Panc1 (cell line): ENCODE measurements at regions not wholly inside any gene's neighbourhood (a gene's known extent, or its start where the extent isn't known, plus 50 kb on each side); places are given as distances from the start of the nearest gene placed in this dataset.

Source experiments
- ATAC-seq: fragments of 200-7000 bp; cut with Tn5 transposase; 2 replicates; pipeline ENCODE4 v1.9.1; 2020; ENCODE audit warnings: mild to moderate bottlenecking, moderate library complexity
- BruUV-seq: library from RNA; stranded (reverse); fragments of 400-500 nt; replicated peaks from 2 replicates; lab custom pipeline; 2021; lab: Mats Ljungman, UMichigan
- CTCF ChIA-PET: fragments of 300-600 bp; sonication (Branson Sonifier 250); formaldehyde crosslinking; loops from one replicate; lab custom pipeline; 2022; ENCODE audit warnings: antibody characterized with exemption; lab: Charles Lee
- POLR2A ChIA-PET: fragments of 300-600 bp; sonication (Branson Sonifier 250); formaldehyde crosslinking; loops from one replicate; lab custom pipeline; 2022; ENCODE audit warnings: antibody characterized with exemption; lab: Charles Lee
- DNase-seq: peaks from one replicate; pipeline ENCODE4 v3.0.0-alpha.2; 2010; ENCODE audit warnings: low read depth, low spot score
- H3K27ac ChIP-seq: 2 replicates; pipeline ENCODE4 v1.5.1; 2011; ENCODE audit warnings: mild to moderate bottlenecking, low read length, inconsistent platforms
- H3K27me3 ChIP-seq: fragments of 200-500 bp; sonication (Bioruptor generic); 2 replicates; pipeline ENCODE4 v1.6.0; 2014; ENCODE audit warnings: low read length, inconsistent platforms; ENCODE audit not compliant: control insufficient read depth, insufficient read depth
- H3K36me3 ChIP-seq: fragments of 200-500 bp; sonication (Bioruptor generic); 2 replicates; pipeline ENCODE4 v1.5.1; 2014; ENCODE audit warnings: inconsistent platforms, mild to moderate bottlenecking, low read length, moderate library complexity; ENCODE audit not compliant: control insufficient read depth, insufficient read depth
- H3K4me1 ChIP-seq: 2 replicates; pipeline ENCODE4 v1.5.1; 2011; ENCODE audit warnings: inconsistent platforms, mild to moderate bottlenecking, low read length, moderate library complexity; ENCODE audit not compliant: control insufficient read depth, insufficient read depth
- H3K4me3 ChIP-seq, 2 experiments: 2 replicates each; pipeline ENCODE4 v1.5.1; 2011 to 2012; ENCODE audit warnings: low read depth in 2 of 2, low read length in 2 of 2, mild to moderate bottlenecking in 2 of 2, inconsistent platforms in 1 of 2, moderate library complexity in 1 of 2
- H3K9me3 ChIP-seq: fragments of 200-500 bp; sonication (Bioruptor generic); 2 replicates; pipeline ENCODE4 v1.5.1; 2014; ENCODE audit warnings: low read depth, mild to moderate bottlenecking, inconsistent platforms, low read length, moderate library complexity; ENCODE audit not compliant: control insufficient read depth, insufficient read depth
- POLR2AphosphoS5 ChIP-seq: IDR thresholded peaks from 2 replicates; pipeline ENCODE4 v1.6.1; 2012; ENCODE audit warnings: mild to moderate bottlenecking, low read depth, low read length, moderate library complexity
- SIN3A ChIP-seq: IDR thresholded peaks from 2 replicates; pipeline ENCODE4 v1.6.1; 2012; ENCODE audit warnings: low read depth, mild to moderate bottlenecking, low read length, moderate library complexity, borderline replicate concordance; ENCODE audit not compliant: insufficient read depth
- TCF7L2 ChIP-seq: IDR thresholded peaks from 2 replicates; pipeline ENCODE4 v1.6.1; 2011; ENCODE audit warnings: mild to moderate bottlenecking, low read depth, low read length, inconsistent platforms
- in situ Hi-C: cut with HindIII; loops from 2 replicates; pipeline ENCODE4 v1.10.0; 2016; ENCODE audit warnings: low sequenced_read_pairs, low pct_unique_long_range_greater_than_20kb
- intact Hi-C: fragments of 100-400 bp; cut with micrococcal nuclease; formaldehyde crosslinking; loops from one replicate; pipeline ENCODE4 v1.10.0; 2022; ENCODE audit not compliant: unreplicated experiment
- TF ChIP-seq, protein P1 (sequence below): fragments of 450-650 bp; IDR thresholded peaks from 2 replicates; pipeline ENCODE4 v1.5.1; 2017; ENCODE audit warnings: mild to moderate bottlenecking
- TF ChIP-seq, protein P2 (sequence below), 2 experiments: IDR thresholded peaks; 2 replicates each; pipeline ENCODE4 v1.6.1; 2011 to 2012; ENCODE audit warnings: low read depth in 2 of 2, control low read depth in 1 of 2, low read length in 1 of 2, mild to moderate bottlenecking in 1 of 2, moderate library complexity in 1 of 2; ENCODE audit not compliant: insufficient read depth in 1 of 2

DNA sequence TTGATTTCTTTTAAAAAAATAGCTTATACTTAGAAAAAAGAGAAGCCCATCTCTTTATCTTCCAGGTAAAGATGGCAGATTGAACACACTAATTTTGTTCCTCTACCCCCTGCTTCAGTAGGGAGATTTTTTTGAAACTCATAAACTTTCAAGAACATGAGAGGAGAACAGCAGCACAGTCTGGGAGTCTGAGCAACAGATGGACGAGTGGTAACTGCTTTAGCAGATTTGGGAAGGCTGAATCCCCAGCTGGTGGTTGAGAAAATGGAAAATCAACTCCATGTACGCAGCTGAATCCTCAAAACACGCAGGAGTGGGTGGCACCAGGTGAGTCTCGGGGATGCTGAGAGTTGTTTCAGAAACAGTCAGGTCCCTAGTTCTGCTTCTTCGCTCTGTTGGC lies 114.6 kb upstream of the CTBP2 start:
- DNase-seq (no peak), ATAC-seq (no peak)
- POLR2A ChIA-PET: no interaction called here
- Histone ChIP-seq H3K9me3 (peaks cover 3% of the 10 kb centered on the region; the same call in 1 of the 2 replicates), H3K4me3 (no peak overlapping the region), H3K27me3 (no peaks in the 10 kb centered on the region), H3K4me1 (no peaks in the 10 kb centered on the region; the same call in 1 of the 2 replicates), H3K27ac (no peak overlapping the region), H3K36me3 (no peaks in the 10 kb centered on the region)
- in situ Hi-C loops: no loop called here
- BruUV-seq: no TSS peak
- CTCF ChIA-PET: no interaction called here
- TF ChIP-seq, protein P1, sequence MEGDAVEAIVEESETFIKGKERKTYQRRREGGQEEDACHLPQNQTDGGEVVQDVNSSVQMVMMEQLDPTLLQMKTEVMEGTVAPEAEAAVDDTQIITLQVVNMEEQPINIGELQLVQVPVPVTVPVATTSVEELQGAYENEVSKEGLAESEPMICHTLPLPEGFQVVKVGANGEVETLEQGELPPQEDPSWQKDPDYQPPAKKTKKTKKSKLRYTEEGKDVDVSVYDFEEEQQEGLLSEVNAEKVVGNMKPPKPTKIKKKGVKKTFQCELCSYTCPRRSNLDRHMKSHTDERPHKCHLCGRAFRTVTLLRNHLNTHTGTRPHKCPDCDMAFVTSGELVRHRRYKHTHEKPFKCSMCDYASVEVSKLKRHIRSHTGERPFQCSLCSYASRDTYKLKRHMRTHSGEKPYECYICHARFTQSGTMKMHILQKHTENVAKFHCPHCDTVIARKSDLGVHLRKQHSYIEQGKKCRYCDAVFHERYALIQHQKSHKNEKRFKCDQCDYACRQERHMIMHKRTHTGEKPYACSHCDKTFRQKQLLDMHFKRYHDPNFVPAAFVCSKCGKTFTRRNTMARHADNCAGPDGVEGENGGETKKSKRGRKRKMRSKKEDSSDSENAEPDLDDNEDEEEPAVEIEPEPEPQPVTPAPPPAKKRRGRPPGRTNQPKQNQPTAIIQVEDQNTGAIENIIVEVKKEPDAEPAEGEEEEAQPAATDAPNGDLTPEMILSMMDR: no peak
- TF ChIP-seq TCF7L2 (no peak), SIN3A (no peak), POLR2AphosphoS5 (no peak)
- TF ChIP-seq, protein P2, sequence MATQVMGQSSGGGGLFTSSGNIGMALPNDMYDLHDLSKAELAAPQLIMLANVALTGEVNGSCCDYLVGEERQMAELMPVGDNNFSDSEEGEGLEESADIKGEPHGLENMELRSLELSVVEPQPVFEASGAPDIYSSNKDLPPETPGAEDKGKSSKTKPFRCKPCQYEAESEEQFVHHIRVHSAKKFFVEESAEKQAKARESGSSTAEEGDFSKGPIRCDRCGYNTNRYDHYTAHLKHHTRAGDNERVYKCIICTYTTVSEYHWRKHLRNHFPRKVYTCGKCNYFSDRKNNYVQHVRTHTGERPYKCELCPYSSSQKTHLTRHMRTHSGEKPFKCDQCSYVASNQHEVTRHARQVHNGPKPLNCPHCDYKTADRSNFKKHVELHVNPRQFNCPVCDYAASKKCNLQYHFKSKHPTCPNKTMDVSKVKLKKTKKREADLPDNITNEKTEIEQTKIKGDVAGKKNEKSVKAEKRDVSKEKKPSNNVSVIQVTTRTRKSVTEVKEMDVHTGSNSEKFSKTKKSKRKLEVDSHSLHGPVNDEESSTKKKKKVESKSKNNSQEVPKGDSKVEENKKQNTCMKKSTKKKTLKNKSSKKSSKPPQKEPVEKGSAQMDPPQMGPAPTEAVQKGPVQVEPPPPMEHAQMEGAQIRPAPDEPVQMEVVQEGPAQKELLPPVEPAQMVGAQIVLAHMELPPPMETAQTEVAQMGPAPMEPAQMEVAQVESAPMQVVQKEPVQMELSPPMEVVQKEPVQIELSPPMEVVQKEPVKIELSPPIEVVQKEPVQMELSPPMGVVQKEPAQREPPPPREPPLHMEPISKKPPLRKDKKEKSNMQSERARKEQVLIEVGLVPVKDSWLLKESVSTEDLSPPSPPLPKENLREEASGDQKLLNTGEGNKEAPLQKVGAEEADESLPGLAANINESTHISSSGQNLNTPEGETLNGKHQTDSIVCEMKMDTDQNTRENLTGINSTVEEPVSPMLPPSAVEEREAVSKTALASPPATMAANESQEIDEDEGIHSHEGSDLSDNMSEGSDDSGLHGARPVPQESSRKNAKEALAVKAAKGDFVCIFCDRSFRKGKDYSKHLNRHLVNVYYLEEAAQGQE (IDR thresholded peaks at IDR 0.05; ENCODE audit: insufficient read depth in 1 of 2, low read depth in 2 of 2, low read length in 1 of 2): no peak
- intact Hi-C loops: no loop called here

DNA sequence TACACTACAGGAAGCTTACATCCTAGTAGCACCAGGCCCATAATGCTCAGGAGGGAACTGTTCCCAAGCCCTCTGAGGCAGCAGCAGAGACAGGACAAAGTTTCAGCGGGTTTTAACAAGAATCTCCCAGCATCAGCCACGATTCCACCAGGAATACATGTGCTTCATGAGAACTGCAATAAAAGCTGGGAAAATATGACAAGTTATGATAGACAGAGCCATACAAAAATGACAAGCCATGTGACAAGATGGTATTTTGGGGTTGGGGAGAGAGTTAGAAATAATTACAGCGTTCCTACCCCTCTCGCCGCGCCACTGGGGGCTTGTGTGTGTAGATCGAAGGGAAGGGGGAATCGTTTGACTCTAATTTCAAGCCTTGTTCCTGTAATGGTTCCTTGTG lies 112.7 kb upstream of the CTBP2 start:
- H3K9me3 ChIP-seq: peaks cover 3% of the 10 kb centered on the region; the same call in 1 of the 2 replicates
- TF ChIP-seq, protein P1: no peak
- TF ChIP-seq SIN3A (no peak), POLR2AphosphoS5 (no peak), TCF7L2 (no peak)
- TF ChIP-seq, protein P2 (IDR thresholded peaks at IDR 0.05; ENCODE audit: insufficient read depth in 1 of 2, low read depth in 2 of 2, low read length in 1 of 2): no peak
- H3K36me3 ChIP-seq: no peaks in the 10 kb centered on the region
- no peak overlapping the region for H3K27ac ChIP-seq
- ATAC-seq (no peak), DNase-seq (no peak)
- ChIA-PET POLR2A (no interaction called here), CTCF (no interaction called here)
- intact Hi-C loops (no loop called here), in situ Hi-C loops (no loop called here)
- BruUV-seq: no TSS peak
- H3K4me3 ChIP-seq: no peak overlapping the region
- H3K4me1 ChIP-seq: no peaks in the 10 kb centered on the region
- no peaks in the 10 kb centered on the region for H3K27me3 ChIP-seq
